ENCODE measurements at regions not wholly inside any gene's neighbourhood (a gene's known extent, or its start where the extent isn't known, plus 50 kb on each side); places are given as distances from the start of the nearest gene placed in this dataset.

GRCh38 chr20:52015155-52015554 is 176.4 kb downstream of the ZFP64 start:
- no peak overlapping the region for H3K4me3 ChIP-seq (ENCODE audit: low read depth, low read length)
- H4K8ac ChIP-seq (ENCODE audit: low read depth, low read length) = no peak overlapping the region
- H3K9ac ChIP-seq (ENCODE audit: low read length) = no peak overlapping the region
- no peak overlapping the region for H4K91ac ChIP-seq (ENCODE audit: low read depth, low read length)
- no peak overlapping the region for H2BK120ac ChIP-seq (ENCODE audit: insufficient read depth, low read length, poor library complexity)
- no peak overlapping the region for H2BK5ac ChIP-seq (ENCODE audit: low read depth, low read length, poor library complexity)
- no peak overlapping the region for H3K27ac ChIP-seq (ENCODE audit: low read depth, low read length)
- H2AFZ ChIP-seq (ENCODE audit: insufficient read depth, low read length, poor library complexity) = no peak overlapping the region
- H3K4me2 ChIP-seq (ENCODE audit: low read length) = no peak overlapping the region
- H3K4me1 ChIP-seq (ENCODE audit: control insufficient read depth in 1 of 2, insufficient read depth in 2 of 2, low read length in 2 of 2) = no peaks in the 10 kb centered on the region
- no CpG with 5 or more reads among the region's 5 CpGs for WGBS (ENCODE audit: extremely low coverage, insufficient coverage, insufficient read length)
- H2AK5ac ChIP-seq (ENCODE audit: low read length) = no peak overlapping the region
- H3K79me2 ChIP-seq (ENCODE audit: control insufficient read depth, insufficient read depth, low read length, poor library complexity) = no peaks in the 10 kb centered on the region
- H3K23ac ChIP-seq (ENCODE audit: low read length) = no peak overlapping the region
- no peak overlapping the region for H3K14ac ChIP-seq (ENCODE audit: low read length)
- H3K79me1 ChIP-seq (ENCODE audit: low read length) = no peaks in the 10 kb centered on the region
- no peaks in the 10 kb centered on the region for H3K27me3 ChIP-seq (ENCODE audit: insufficient read depth, low read length)
- H2BK12ac ChIP-seq (ENCODE audit: low read length) = no peak overlapping the region
- DNase-seq = no peak
- no peak overlapping the region for H3K4ac ChIP-seq (ENCODE audit: low read depth, low read length)
- no peaks in the 10 kb centered on the region for H3K9me3 ChIP-seq (ENCODE audit: insufficient read depth, low read depth, low read length)
- no peak overlapping the region for H3K18ac ChIP-seq (ENCODE audit: low read length)
- H3K36me3 ChIP-seq (ENCODE audit: control insufficient read depth in 1 of 2, insufficient read depth in 2 of 2, low read length in 2 of 2) = no peaks in the 10 kb centered on the region
- no peak overlapping the region for H4K12ac ChIP-seq (ENCODE audit: low read depth, low read length)

- Histone ChIP-seq H3K27me3 (ENCODE audit: insufficient read depth, low read length) (no peaks in the 10 kb centered on the region), H3K23ac (ENCODE audit: low read length) (no peak overlapping the region), H3K18ac (ENCODE audit: low read length) (no peak overlapping the region), H2BK5ac (ENCODE audit: low read depth, low read length, poor library complexity) (no peak overlapping the region), H3K27ac (ENCODE audit: low read depth, low read length) (no peak overlapping the region), H4K91ac (ENCODE audit: low read depth, low read length) (no peak overlapping the region), H3K4me3 (ENCODE audit: low read depth, low read length) (no peak overlapping the region), H3K4me2 (ENCODE audit: low read length) (no peak overlapping the region), H2AK5ac (ENCODE audit: low read length) (no peak overlapping the region), H3K4me1 (ENCODE audit: control insufficient read depth in 1 of 2, insufficient read depth in 2 of 2, low read length in 2 of 2) (no peaks in the 10 kb centered on the region), H3K9ac (ENCODE audit: low read length) (no peak overlapping the region), H3K79me2 (ENCODE audit: control insufficient read depth, insufficient read depth, low read length, poor library complexity) (no peaks in the 10 kb centered on the region), H3K14ac (ENCODE audit: low read length) (no peak overlapping the region), H2AFZ (ENCODE audit: insufficient read depth, low read length, poor library complexity) (no peak overlapping the region), H4K12ac (ENCODE audit: low read depth, low read length) (no peak overlapping the region), H2BK12ac (ENCODE audit: low read length) (no peak overlapping the region), H3K79me1 (ENCODE audit: low read length) (no peaks in the 10 kb centered on the region), H2BK120ac (ENCODE audit: insufficient read depth, low read length, poor library complexity) (no peak overlapping the region), H3K36me3 (ENCODE audit: control insufficient read depth in 1 of 2, insufficient read depth in 2 of 2, low read length in 2 of 2) (no peaks in the 10 kb centered on the region), H4K8ac (ENCODE audit: low read depth, low read length) (no peak overlapping the region), H3K9me3 (ENCODE audit: insufficient read depth, low read depth, low read length) (no peaks in the 10 kb centered on the region), H3K4ac (ENCODE audit: low read depth, low read length) (no peak overlapping the region)
- DNase-seq = no peak
- WGBS (ENCODE audit: extremely low coverage, insufficient coverage, insufficient read length) = no CpG with 5 or more reads among the region's 5 CpGs
These were observed 179.5 kb downstream of the ZFP64 start for GRCh38 chr20:52012079-52012478.

GRCh38 chr20:52011093-52011492 is 180.5 kb downstream of the ZFP64 start:
- Histone ChIP-seq H2AFZ (ENCODE audit: insufficient read depth, low read length, poor library complexity) (no peak overlapping the region), H3K18ac (ENCODE audit: low read length) (no peak overlapping the region), H3K36me3 (ENCODE audit: control insufficient read depth in 1 of 2, insufficient read depth in 2 of 2, low read length in 2 of 2) (no peaks in the 10 kb centered on the region), H3K9ac (ENCODE audit: low read length) (no peak overlapping the region), H4K8ac (ENCODE audit: low read depth, low read length) (no peak overlapping the region), H4K91ac (ENCODE audit: low read depth, low read length) (no peak overlapping the region), H3K14ac (ENCODE audit: low read length) (no peak overlapping the region), H3K79me2 (ENCODE audit: control insufficient read depth, insufficient read depth, low read length, poor library complexity) (no peaks in the 10 kb centered on the region), H3K9me3 (ENCODE audit: insufficient read depth, low read depth, low read length) (no peaks in the 10 kb centered on the region), H2AK5ac (ENCODE audit: low read length) (no peak overlapping the region), H3K4me2 (ENCODE audit: low read length) (no peak overlapping the region), H4K12ac (ENCODE audit: low read depth, low read length) (no peak overlapping the region), H3K4me1 (ENCODE audit: control insufficient read depth in 1 of 2, insufficient read depth in 2 of 2, low read length in 2 of 2) (no peaks in the 10 kb centered on the region), H3K4me3 (ENCODE audit: low read depth, low read length) (no peak overlapping the region), H2BK5ac (ENCODE audit: low read depth, low read length, poor library complexity) (no peak overlapping the region), H3K27ac (ENCODE audit: low read depth, low read length) (no peak overlapping the region), H2BK120ac (ENCODE audit: insufficient read depth, low read length, poor library complexity) (no peak overlapping the region), H3K79me1 (ENCODE audit: low read length) (no peaks in the 10 kb centered on the region), H3K4ac (ENCODE audit: low read depth, low read length) (no peak overlapping the region), H3K27me3 (ENCODE audit: insufficient read depth, low read length) (no peaks in the 10 kb centered on the region), H2BK12ac (ENCODE audit: low read length) (no peak overlapping the region), H3K23ac (ENCODE audit: low read length) (no peak overlapping the region)
- no peak for DNase-seq
- no CpG with 5 or more reads among the region's 3 CpGs for WGBS (ENCODE audit: extremely low coverage, insufficient coverage, insufficient read length)

GRCh38 chr20:52010541-52010940 is 181.0 kb downstream of the ZFP64 start:
- H3K27ac ChIP-seq (ENCODE audit: low read depth, low read length) = no peak overlapping the region
- no peaks in the 10 kb centered on the region for H3K36me3 ChIP-seq (ENCODE audit: control insufficient read depth in 1 of 2, insufficient read depth in 2 of 2, low read length in 2 of 2)
- no peak overlapping the region for H3K14ac ChIP-seq (ENCODE audit: low read length)
- H4K8ac ChIP-seq (ENCODE audit: low read depth, low read length) = no peak overlapping the region
- H3K9me3 ChIP-seq (ENCODE audit: insufficient read depth, low read depth, low read length) = no peaks in the 10 kb centered on the region
- no peak overlapping the region for H3K18ac ChIP-seq (ENCODE audit: low read length)
- H3K79me1 ChIP-seq (ENCODE audit: low read length) = no peaks in the 10 kb centered on the region
- no peaks in the 10 kb centered on the region for H3K27me3 ChIP-seq (ENCODE audit: insufficient read depth, low read length)
- H3K4ac ChIP-seq (ENCODE audit: low read depth, low read length) = no peak overlapping the region
- no peaks in the 10 kb centered on the region for H3K4me1 ChIP-seq (ENCODE audit: control insufficient read depth in 1 of 2, insufficient read depth in 2 of 2, low read length in 2 of 2)
- no peak overlapping the region for H4K12ac ChIP-seq (ENCODE audit: low read depth, low read length)
- no peaks in the 10 kb centered on the region for H3K79me2 ChIP-seq (ENCODE audit: control insufficient read depth, insufficient read depth, low read length, poor library complexity)
- H3K4me2 ChIP-seq (ENCODE audit: low read length) = no peak overlapping the region
- H2AFZ ChIP-seq (ENCODE audit: insufficient read depth, low read length, poor library complexity) = no peak overlapping the region
- no peak overlapping the region for H3K4me3 ChIP-seq (ENCODE audit: low read depth, low read length)
- H3K23ac ChIP-seq (ENCODE audit: low read length) = no peak overlapping the region
- no peak overlapping the region for H2BK12ac ChIP-seq (ENCODE audit: low read length)
- H2AK5ac ChIP-seq (ENCODE audit: low read length) = no peak overlapping the region
- no peak overlapping the region for H2BK5ac ChIP-seq (ENCODE audit: low read depth, low read length, poor library complexity)
- no peak overlapping the region for H4K91ac ChIP-seq (ENCODE audit: low read depth, low read length)
- no peak overlapping the region for H2BK120ac ChIP-seq (ENCODE audit: insufficient read depth, low read length, poor library complexity)
- no peak for DNase-seq
- H3K9ac ChIP-seq (ENCODE audit: low read length) = no peak overlapping the region
- WGBS (ENCODE audit: extremely low coverage, insufficient coverage, insufficient read length) = no CpG with 5 or more reads among the region's 11 CpGs

Data from trophoblast cell (in vitro differentiated cells and primary cell).